Esophagus muscularis mucosa (tissue), 3 donors: ENCODE measurements at regions not wholly inside any gene's neighbourhood (a gene's known extent, or its start where the extent isn't known, plus 50 kb on each side); places are given as distances from the start of the nearest gene placed in this dataset.

Source experiments
- CTCF ChIP-seq, 3 experiments: fragments of 200-600 bp in 2 of 3; fragments of 450-650 bp in 1 of 3; sonication (generic) in 2 of 3; IDR thresholded peaks; one replicate each; pipeline ENCODE4 v1.5.1; 2017 to 2019; ENCODE audit warnings: antibody characterized with exemption in 3 of 3, mild to moderate bottlenecking in 2 of 3, moderate library complexity in 1 of 3
- POLR2A ChIP-seq: fragments of 450-650 bp; IDR thresholded peaks from one replicate; pipeline ENCODE4 v1.6.1; 2017; ENCODE audit warnings: antibody characterized with exemption, moderate library complexity, mild to moderate bottlenecking, low read depth

GRCh38 chr6:6721606-6722005 lies 133.1 kb downstream of the LY86 start:
- TF ChIP-seq CTCF (IDR thresholded peaks at IDR 0.05): no peak
- no peak for TF ChIP-seq POLR2A
